H1 (cell line): ENCODE measurements at regions not wholly inside any gene's neighbourhood (a gene's known extent, or its start where the extent isn't known, plus 50 kb on each side); places are given as distances from the start of the nearest gene placed in this dataset.

Experiments
- CTCF ChIA-PET: fragments of 300-600 bp; sonication (Branson Sonifier 250); formaldehyde crosslinking; loops from one replicate; lab custom pipeline; 2021; ENCODE audit not compliant: partially characterized antibody; lab: Charles Lee
- POLR2A ChIA-PET: fragments of 300-600 bp; sonication (Branson Sonifier 250); formaldehyde crosslinking; loops from one replicate; lab custom pipeline; 2021; ENCODE audit warnings: inconsistent platforms; ENCODE audit not compliant: partially characterized antibody; lab: Charles Lee
- DNase-seq, 2 experiments: peaks; one replicate each; pipeline versions ENCODE4 v3.0.0 to v3.0.0-alpha.2; 2010 to 2022; ENCODE audit warnings: low spot score in 2 of 2, low read depth in 1 of 2, mixed read lengths in 1 of 2
- FAIRE-seq: peaks from 2 replicates; lab custom pipeline; 2011; peaks lifted over from hg19 to GRCh38; lab: Jason Lieb, UNC
- H2AFZ ChIP-seq: 2 replicates; pipeline ENCODE4 v1.8.1; 2012; ENCODE audit warnings: low read length, inconsistent platforms
- H2AK5ac ChIP-seq: 2 replicates; pipeline ENCODE4 v1.6.1; 2013; ENCODE audit warnings: low read depth, low read length
- H2BK120ac ChIP-seq: replicated peaks from 2 replicates; pipeline ENCODE3; 2013; ENCODE audit warnings: low read depth, low read length, inconsistent platforms
- H2BK12ac ChIP-seq: 2 replicates; pipeline ENCODE4 v1.6.1; 2013; ENCODE audit warnings: low read depth, low read length
- H2BK15ac ChIP-seq: 2 replicates; pipeline ENCODE4 v1.6.1; 2013; ENCODE audit warnings: low read length
- H2BK20ac ChIP-seq: 2 replicates; pipeline ENCODE4 v1.6.1; 2013; ENCODE audit warnings: low read length
- H2BK5ac ChIP-seq: 2 replicates; pipeline ENCODE4 v1.6.1; 2013; ENCODE audit warnings: low read depth, low read length
- H3K14ac ChIP-seq: 2 replicates; pipeline ENCODE4 v1.6.1; 2013; ENCODE audit warnings: inconsistent platforms; ENCODE audit not compliant: insufficient read length
- H3K18ac ChIP-seq: 2 replicates; pipeline ENCODE4 v1.6.1; 2013; ENCODE audit warnings: low read length; ENCODE audit errors: extremely low read depth
- H3K23ac ChIP-seq: 2 replicates; pipeline ENCODE4 v1.6.1; 2013; ENCODE audit warnings: inconsistent platforms; ENCODE audit not compliant: insufficient read length
- H3K23me2 ChIP-seq: 2 replicates; pipeline ENCODE4 v1.6.1; 2013; ENCODE audit warnings: low read depth, low read length
- H3K27ac ChIP-seq: 2 replicates; pipeline ENCODE4 v1.6.1; 2011; ENCODE audit warnings: low read depth, low read length, inconsistent platforms
- H3K27me3 ChIP-seq, 4 experiments: replicated peaks in 1 of 4; 1 replicate in 1 of 4; 2 replicates in 3 of 4; pipeline versions ENCODE4 v1.6.1 to v1.8.1; 2011 to 2013; ENCODE audit warnings: low read length in 3 of 4, mild to moderate bottlenecking in 3 of 4, inconsistent platforms in 2 of 4, mixed read lengths in 2 of 4, moderate library complexity in 1 of 4; ENCODE audit not compliant: control insufficient read depth in 3 of 4, insufficient read depth in 3 of 4; ENCODE audit errors: extremely low read depth in 1 of 4
- H3K36me3 ChIP-seq, 4 experiments: 2 replicates each; pipeline versions ENCODE4 v1.6.1 to v1.8.1; 2011 to 2013; ENCODE audit warnings: mild to moderate bottlenecking in 4 of 4, low read length in 3 of 4, moderate library complexity in 2 of 4, control low read depth in 1 of 4, inconsistent platforms in 1 of 4; ENCODE audit not compliant: insufficient read depth in 4 of 4, control insufficient read depth in 2 of 4
- H3K4ac ChIP-seq: replicated peaks from 2 replicates; pipeline ENCODE3; 2013; ENCODE audit warnings: low read length, low read depth, mixed read lengths, inconsistent platforms; ENCODE audit not compliant: insufficient read length
- H3K4me1 ChIP-seq, 4 experiments: replicated peaks in 1 of 4; 1 replicate in 1 of 4; 2 replicates in 3 of 4; pipeline versions ENCODE4 v1.6.1 to v1.8.1; 2011 to 2013; ENCODE audit warnings: low read length in 3 of 4, inconsistent platforms in 2 of 4, mixed read lengths in 1 of 4; ENCODE audit not compliant: insufficient read depth in 4 of 4, control insufficient read depth in 3 of 4
- H3K4me2 ChIP-seq, 2 experiments: 2 replicates each; pipeline versions ENCODE4 v1.6.1 to v1.8.1; 2011 to 2013; ENCODE audit warnings: low read depth in 2 of 2, low read length in 2 of 2, control low read depth in 1 of 2, inconsistent platforms in 1 of 2, mild to moderate bottlenecking in 1 of 2; ENCODE audit not compliant: insufficient read depth in 1 of 2
- H3K4me3 ChIP-seq, 4 experiments: fragments of 200-600, 300-600 bp in 1 of 4; sonication (generic), shearing (Covaris generic), sonication (Bioruptor Twin) in 1 of 4; 2 replicates each; pipeline versions ENCODE4 v1.5.1 to v1.8.1; 2011 to 2016; ENCODE audit warnings: low read length in 4 of 4, low read depth in 3 of 4, control low read depth in 2 of 4, inconsistent platforms in 2 of 4, mild to moderate bottlenecking in 2 of 4, mixed read lengths in 1 of 4, moderate library complexity in 1 of 4; ENCODE audit not compliant: insufficient read depth in 2 of 4; ENCODE audit errors: extremely low read depth in 1 of 4
- H3K56ac ChIP-seq: replicated peaks from 2 replicates; pipeline ENCODE3; 2013; ENCODE audit warnings: low read depth, mild to moderate bottlenecking, mixed read lengths, low read length, inconsistent platforms; ENCODE audit not compliant: insufficient read length
- H3K79me1 ChIP-seq: 2 replicates; pipeline ENCODE4 v1.6.1; 2013; ENCODE audit warnings: low read depth, low read length, control low read depth
- H3K79me2 ChIP-seq, 2 experiments: 2 replicates each; pipeline versions ENCODE4 v1.6.1 to v1.8.1; 2012 to 2013; ENCODE audit warnings: low read length in 2 of 2, mild to moderate bottlenecking in 2 of 2, inconsistent platforms in 1 of 2; ENCODE audit not compliant: insufficient read depth in 2 of 2, control insufficient read depth in 1 of 2
- H3K9ac ChIP-seq, 4 experiments: replicated peaks in 1 of 4; 1 replicate in 1 of 4; 2 replicates in 3 of 4; pipeline versions ENCODE4 v1.6.1 to v1.8.1; 2011 to 2013; ENCODE audit warnings: low read depth in 3 of 4, low read length in 3 of 4, control low read depth in 2 of 4, mild to moderate bottlenecking in 2 of 4, moderate library complexity in 2 of 4, inconsistent platforms in 1 of 4; ENCODE audit errors: extremely low read depth in 1 of 4
- H3K9me3 ChIP-seq, 2 experiments: 2 replicates each; pipeline versions ENCODE4 v1.6.1 to v1.8.1; 2012 to 2013; ENCODE audit warnings: mild to moderate bottlenecking in 2 of 2, moderate library complexity in 2 of 2, control low read depth in 1 of 2, inconsistent platforms in 1 of 2, low read depth in 1 of 2, low read length in 1 of 2, mixed read lengths in 1 of 2; ENCODE audit not compliant: insufficient read depth in 2 of 2
- H4K20me1 ChIP-seq, 2 experiments: replicated peaks in 1 of 2; 2 replicates each; pipeline versions ENCODE3 to v1.8.1; 2011 to 2013; ENCODE audit warnings: inconsistent platforms in 2 of 2, low read length in 2 of 2, mild to moderate bottlenecking in 1 of 2; ENCODE audit not compliant: insufficient read depth in 2 of 2, control insufficient read depth in 1 of 2
- H4K5ac ChIP-seq: 2 replicates; pipeline ENCODE4 v1.6.1; 2013; ENCODE audit warnings: low read length, low read depth, mixed read lengths, inconsistent platforms; ENCODE audit not compliant: insufficient read length
- H4K8ac ChIP-seq: 2 replicates; pipeline ENCODE4 v1.8.0; 2013; ENCODE audit warnings: mild to moderate bottlenecking, moderate library complexity, low read length, inconsistent platforms; ENCODE audit not compliant: insufficient read depth; ENCODE audit errors: extremely low read depth
- H4K91ac ChIP-seq: replicated peaks from 2 replicates; pipeline ENCODE3; 2013; ENCODE audit warnings: low read length, mixed read lengths, inconsistent platforms; ENCODE audit not compliant: insufficient read length
- SUZ12 ChIP-seq: fragments of 200-600 bp; sonication (generic); IDR thresholded peaks from 2 replicates; pipeline ENCODE4 v1.6.1; 2012; ENCODE audit warnings: mild to moderate bottlenecking, inconsistent platforms, low read length, moderate library complexity, mixed read lengths
- WGBS, 2 experiments: shearing (Covaris generic) in 1 of 2; methylation state at CpG; one replicate each; pipeline versions ENCODE4 v1.1.6 to v1.1.7; 2013 to 2015; ENCODE audit warnings: low lambda C conversion rate in 2 of 2, mixed read lengths in 2 of 2, inconsistent platforms in 1 of 2, low coverage in 1 of 2, missing lambda C conversion rate in 1 of 2; ENCODE audit not compliant: insufficient replicate concordance in 2 of 2, insufficient coverage in 1 of 2, insufficient read length in 1 of 2; ENCODE audit errors: extremely low coverage in 1 of 2, missing lambda C conversion rate in 1 of 2; 5-methylcytosine and 5-hydroxymethylcytosine counted together

GRCh38 chr22:44574057-44574639, 76.1 kb upstream of the RTL6 start:
- Histone ChIP-seq H3K4me2 (no peak overlapping the region), H2BK20ac (no peak overlapping the region), H3K9me3 (peaks cover 4% of the 10 kb centered on the region in 2 experiments; a peak in 2 of 4 replicates), H3K23ac (no peak overlapping the region), H3K27me3 (no peaks in the 10 kb centered on the region), H2BK12ac (no peak overlapping the region), H3K79me1 (no peaks in the 10 kb centered on the region), H3K4me3 (no peak overlapping the region), H3K56ac (no peak overlapping the region), H3K9ac (no peak overlapping the region), H2BK5ac (no peak overlapping the region), H2AK5ac (no peak overlapping the region), H4K20me1 (no peaks in the 10 kb centered on the region), H4K5ac (no peak overlapping the region), H4K8ac (no peak overlapping the region), H3K14ac (no peak overlapping the region), H3K4me1 (peaks cover 0 to 5% (median 0%) of the 10 kb centered on the region in 4 experiments; a peak in 2 of 7 replicates), H3K4ac (no peak overlapping the region), H2BK120ac (no peak overlapping the region), H3K18ac (no peak overlapping the region), H4K91ac (no peak overlapping the region), H2AFZ (no peak overlapping the region), H3K36me3 (no peaks in the 10 kb centered on the region), H2BK15ac (no peak overlapping the region), H3K23me2 (peaks cover 2% of the 10 kb centered on the region; the same call in 1 of the 2 replicates), H3K79me2 (no peaks in the 10 kb centered on the region), H3K27ac (no peak overlapping the region)
- TF ChIP-seq SUZ12 = no peak
- POLR2A ChIA-PET = no interaction called here
- FAIRE-seq = no peak
- WGBS, 2 experiments = 92% methylated on average over 9 of the region's 10 CpGs; no CpG with 5 or more reads in 1 of the 2 experiments
- no peak for DNase-seq
- CTCF ChIA-PET = interaction anchor here (0.6 to 1.7 kb wide), 4 partner anchors 36 to 129 kb away, joined by 3 to 4 read pairs (median 3); no protein-coding TSS in a partner anchor
